Naive thymus-derived CD4-positive, alpha-beta T cell (primary cell): ENCODE measurements at regions not wholly inside any gene's neighbourhood (a gene's known extent, or its start where the extent isn't known, plus 50 kb on each side); places are given as distances from the start of the nearest gene placed in this dataset.

ENCODE experiments used
- ATAC-seq: fragments of 150-1000 bp; cut with Tn5 transposase; 2 replicates; pipeline ENCODE4 v1.10.0; 2021; ENCODE audit warnings: mild to moderate bottlenecking, moderate library complexity
- CTCF ChIA-PET: fragments of 350-600 bp; sonication (Branson Sonifier 250); formaldehyde crosslinking; loops from one replicate; lab custom pipeline; 2021; ENCODE audit warnings: antibody characterized with exemption; lab: Charles Lee
- POLR2A ChIA-PET: fragments of 350-600 bp; sonication (Branson Sonifier 250); formaldehyde crosslinking; loops from one replicate; lab custom pipeline; 2021; ENCODE audit warnings: antibody characterized with exemption, inconsistent platforms; lab: Charles Lee
- DNase-seq, 9 donors: peaks; one replicate each; pipeline versions ENCODE4 v3.0.0 to v3.0.0-alpha.2; 2020 to 2022; ENCODE audit warnings: mixed read lengths in 1 of 9
- H3K27ac ChIP-seq: one replicate; pipeline ENCODE4 v1.7.0; 2013; ENCODE audit warnings: mild to moderate bottlenecking, low read depth, low read length, moderate library complexity
- H3K27me3 ChIP-seq, 2 donors: one replicate each; pipeline ENCODE4 v1.7.0; 2013; ENCODE audit warnings: low read length in 2 of 2, mild to moderate bottlenecking in 2 of 2, moderate library complexity in 2 of 2; ENCODE audit not compliant: control insufficient read depth in 2 of 2, insufficient read depth in 2 of 2
- H3K36me3 ChIP-seq, 3 experiments: 1 replicate in 2 of 3; 2 replicates in 1 of 3; pipeline ENCODE4 v1.7.0; 2013; ENCODE audit warnings: low read length in 3 of 3, mild to moderate bottlenecking in 3 of 3, moderate library complexity in 1 of 3; ENCODE audit not compliant: insufficient read depth in 3 of 3, control insufficient read depth in 2 of 3
- H3K4me1 ChIP-seq, 2 donors: one replicate each; pipeline ENCODE4 v1.7.0; 2013; ENCODE audit warnings: low read length in 2 of 2, mild to moderate bottlenecking in 2 of 2, moderate library complexity in 1 of 2; ENCODE audit not compliant: control insufficient read depth in 2 of 2, insufficient read depth in 2 of 2
- H3K4me3 ChIP-seq: 2 replicates; pipeline ENCODE4 v1.7.0; 2013; ENCODE audit warnings: mild to moderate bottlenecking, low read length
- H3K9me3 ChIP-seq, 3 experiments: 1 replicate in 2 of 3; 2 replicates in 1 of 3; pipeline ENCODE4 v1.7.0; 2013; ENCODE audit warnings: low read length in 3 of 3; ENCODE audit not compliant: control insufficient read depth in 2 of 3
- H3K27ac Mint-ChIP-seq, 9 donors: one replicate each; pipeline ENCODE4 v1.8.0; 2020 to 2022; ENCODE audit warnings: mixed read lengths in 9 of 9, mild to moderate bottlenecking in 8 of 9, moderate library complexity in 5 of 9, inconsistent platforms in 2 of 9
- H3K27me3 Mint-ChIP-seq, 5 donors: one replicate each; pipeline ENCODE4 v1.8.0; 2021 to 2022; ENCODE audit warnings: mixed read lengths in 5 of 5, mild to moderate bottlenecking in 1 of 5
- H3K36me3 Mint-ChIP-seq, 5 donors: one replicate each; pipeline ENCODE4 v1.8.0; 2020 to 2022; ENCODE audit warnings: mixed read lengths in 5 of 5, mild to moderate bottlenecking in 3 of 5, inconsistent platforms in 1 of 5
- H3K4me1 Mint-ChIP-seq, 7 donors: one replicate each; pipeline ENCODE4 v1.8.0; 2020 to 2022; ENCODE audit warnings: mixed read lengths in 7 of 7, mild to moderate bottlenecking in 3 of 7, inconsistent platforms in 1 of 7
- H3K4me3 Mint-ChIP-seq, 10 donors: one replicate each; pipeline ENCODE4 v1.8.0; 2020 to 2022; ENCODE audit warnings: mild to moderate bottlenecking in 10 of 10, mixed read lengths in 10 of 10, moderate library complexity in 6 of 10, inconsistent platforms in 2 of 10
- H3K9me3 Mint-ChIP-seq, 11 donors: one replicate each; pipeline ENCODE4 v1.8.0; 2020 to 2022; ENCODE audit warnings: mixed read lengths in 11 of 11, mild to moderate bottlenecking in 4 of 11, inconsistent platforms in 1 of 11, moderate library complexity in 1 of 11
- intact Hi-C, 2 donors: fragments of 100-400 bp; cut with micrococcal nuclease; formaldehyde crosslinking; loops; one replicate each; pipeline ENCODE4 v1.15.1; 2023

- Histone ChIP-seq H3K4me3 (no peak overlapping the region), H3K4me1 (no peaks in the 10 kb centered on the region), H3K27ac (no peak overlapping the region), H3K36me3 (no peaks in the 10 kb centered on the region), H3K27me3 (peaks cover 0 to 5% of the 10 kb centered on the region in 2 donors), H3K9me3 (no peaks in the 10 kb centered on the region)
- intact Hi-C loops = no loop called here
- no peaks in the 10 kb centered on the region for H3K36me3 Mint-ChIP-seq
- DNase-seq (no peak), ATAC-seq (no peak)
- ChIA-PET CTCF (interaction anchor here (0.5 kb wide), 1 partner anchor 15 kb away, joined by 3 read pairs; no protein-coding TSS in a partner anchor), POLR2A (no interaction called here)
- H3K4me3 Mint-ChIP-seq = no peak overlapping the region
- peaks cover 0 to 5% (median 0%) of the 10 kb centered on the region in 11 donors for H3K9me3 Mint-ChIP-seq
- H3K27ac Mint-ChIP-seq = no peak overlapping the region
- peaks cover 0 to 7% (median 0%) of the 10 kb centered on the region in 7 donors for H3K4me1 Mint-ChIP-seq
- peaks cover 2 to 22% (median 15%) of the 10 kb centered on the region in 5 donors for H3K27me3 Mint-ChIP-seq
Observed at GRCh38 chr9:79360387-79361347, 211.1 kb upstream of the TLE4 start.

GRCh38 chr9:79362100-79363081 lies 209.4 kb upstream of the TLE4 start:
- ATAC-seq = no peak
- H3K9me3 Mint-ChIP-seq = no peaks in the 10 kb centered on the region
- Histone ChIP-seq H3K27ac (no peak overlapping the region), H3K27me3 (peaks cover 0 to 5% of the 10 kb centered on the region in 2 donors), H3K4me1 (no peaks in the 10 kb centered on the region), H3K36me3 (no peaks in the 10 kb centered on the region), H3K4me3 (no peak overlapping the region), H3K9me3 (no peaks in the 10 kb centered on the region)
- H3K27ac Mint-ChIP-seq = no peak overlapping the region
- ChIA-PET POLR2A (no interaction called here), CTCF (no interaction called here)
- H3K36me3 Mint-ChIP-seq = no peaks in the 10 kb centered on the region
- peaks cover 2 to 18% (median 15%) of the 10 kb centered on the region in 5 donors for H3K27me3 Mint-ChIP-seq
- H3K4me3 Mint-ChIP-seq = no peak overlapping the region
- intact Hi-C loops = no loop called here
- peaks cover 0 to 2% (median 0%) of the 10 kb centered on the region in 7 donors for H3K4me1 Mint-ChIP-seq
- no peak for DNase-seq

- ChIA-PET POLR2A (interaction anchor here (0.7 kb wide), 1 partner anchor 13 kb away, joined by 4 read pairs; no protein-coding TSS in a partner anchor), CTCF (no interaction called here)
- intact Hi-C loops = no loop called here
- no peak for ATAC-seq
- Mint-ChIP-seq H3K27ac (no peak overlapping the region), H3K27me3 (peaks cover 0 to 18% (median 3%) of the 10 kb centered on the region in 5 donors), H3K4me1 (no peaks in the 10 kb centered on the region), H3K36me3 (peaks cover 0 to 4% (median 0%) of the 10 kb centered on the region in 5 donors), H3K4me3 (no peak overlapping the region), H3K9me3 (peaks cover 0 to 5% (median 0%) of the 10 kb centered on the region in 11 donors)
- H3K4me3 ChIP-seq = no peak overlapping the region
- no peaks in the 10 kb centered on the region for H3K27me3 ChIP-seq
- no peak for DNase-seq
- no peak overlapping the region for H3K27ac ChIP-seq
- H3K9me3 ChIP-seq = no peaks in the 10 kb centered on the region
- no peaks in the 10 kb centered on the region for H3K4me1 ChIP-seq
- H3K36me3 ChIP-seq = no peaks in the 10 kb centered on the region
Observed at GRCh38 chr9:79369676-79370075, 202.1 kb upstream of the TLE4 start.

GRCh38 chr9:79371301-79371700 lies 200.5 kb upstream of the TLE4 start:
- Histone ChIP-seq H3K4me1 (no peaks in the 10 kb centered on the region), H3K27ac (no peak overlapping the region), H3K36me3 (no peaks in the 10 kb centered on the region), H3K27me3 (no peaks in the 10 kb centered on the region), H3K9me3 (no peaks in the 10 kb centered on the region), H3K4me3 (no peak overlapping the region)
- DNase-seq = no peak
- no peak for ATAC-seq
- CTCF ChIA-PET = no interaction called here
- peaks cover 0 to 4% (median 0%) of the 10 kb centered on the region in 5 donors for H3K36me3 Mint-ChIP-seq
- no peak overlapping the region for H3K27ac Mint-ChIP-seq
- H3K9me3 Mint-ChIP-seq = peaks cover 0 to 5% (median 0%) of the 10 kb centered on the region in 11 donors
- H3K27me3 Mint-ChIP-seq = peaks cover 0 to 18% (median 3%) of the 10 kb centered on the region in 5 donors
- intact Hi-C loops = no loop called here
- POLR2A ChIA-PET = no interaction called here
- no peak overlapping the region for H3K4me3 Mint-ChIP-seq
- H3K4me1 Mint-ChIP-seq = no peaks in the 10 kb centered on the region

- no peak overlapping the region for H3K4me3 ChIP-seq
- Mint-ChIP-seq H3K36me3 (peaks cover 0 to 4% (median 0%) of the 10 kb centered on the region in 5 donors), H3K27ac (no peak overlapping the region), H3K27me3 (peaks cover 0 to 18% (median 3%) of the 10 kb centered on the region in 5 donors), H3K4me3 (no peak overlapping the region), H3K9me3 (peaks cover 0 to 5% (median 0%) of the 10 kb centered on the region in 11 donors), H3K4me1 (no peaks in the 10 kb centered on the region)
- ChIA-PET POLR2A (no interaction called here), CTCF (no interaction called here)
- DNase-seq = no peak
- H3K36me3 ChIP-seq = no peaks in the 10 kb centered on the region
- intact Hi-C loops = no loop called here
- H3K27ac ChIP-seq = no peak overlapping the region
- ATAC-seq = no peak
- no peaks in the 10 kb centered on the region for H3K4me1 ChIP-seq
- H3K27me3 ChIP-seq = no peaks in the 10 kb centered on the region
- H3K9me3 ChIP-seq = no peaks in the 10 kb centered on the region
Observed at GRCh38 chr9:79371948-79372555, 199.7 kb upstream of the TLE4 start.

GRCh38 chr9:79377339-79377855 lies 194.4 kb upstream of the TLE4 start:
- Mint-ChIP-seq H3K4me1 (no peaks in the 10 kb centered on the region), H3K4me3 (no peak overlapping the region), H3K36me3 (peaks cover 0 to 4% (median 3%) of the 10 kb centered on the region in 5 donors), H3K27ac (no peak overlapping the region), H3K27me3 (peaks cover 2 to 21% (median 5%) of the 10 kb centered on the region in 5 donors), H3K9me3 (peaks cover 0 to 16% (median 5%) of the 10 kb centered on the region in 11 donors)
- no peak overlapping the region for H3K27ac ChIP-seq
- POLR2A ChIA-PET = no interaction called here
- no peaks in the 10 kb centered on the region for H3K9me3 ChIP-seq
- CTCF ChIA-PET = no interaction called here
- no peaks in the 10 kb centered on the region for H3K36me3 ChIP-seq
- H3K27me3 ChIP-seq = no peaks in the 10 kb centered on the region
- H3K4me1 ChIP-seq = no peaks in the 10 kb centered on the region
- no peak overlapping the region for H3K4me3 ChIP-seq
- intact Hi-C loops = no loop called here
- ATAC-seq (no peak), DNase-seq (no peak)
